Limb (tissue), 2 donors: ENCODE measurements at regions not wholly inside any gene's neighbourhood (a gene's known extent, or its start where the extent isn't known, plus 50 kb on each side); places are given as distances from the start of the nearest gene placed in this dataset.

ENCODE experiments used
- DNase-seq, 2 donors: peaks; one replicate each; pipeline ENCODE4 v3.0.0-alpha.2; 2016; ENCODE audit errors: extremely low spot score in 2 of 2

- DNase-seq: no peak
Measured at GRCh38 chr11:95327273-95327948, 96.4 kb upstream of the SESN3 start.

- DNase-seq: no peak
Measured at GRCh38 chr11:95325777-95326258, 94.8 kb upstream of the SESN3 start.

GRCh38 chr11:95324826-95325225 lies 93.8 kb upstream of the SESN3 start:
- no peak for DNase-seq

GRCh38 chr11:95322539-95322938 lies 91.5 kb upstream of the SESN3 start:
- DNase-seq: no peak

- DNase-seq: no peak
Measured at GRCh38 chr11:95318498-95318897, 87.5 kb upstream of the SESN3 start.

GRCh38 chr11:95308512-95309035 lies 77.6 kb upstream of the SESN3 start:
- no peak for DNase-seq

GRCh38 chr11:95307286-95307685 lies 76.3 kb upstream of the SESN3 start:
- no peak for DNase-seq

GRCh38 chr11:95306801-95307200 lies 75.8 kb upstream of the SESN3 start:
- DNase-seq: no peak

DNA sequence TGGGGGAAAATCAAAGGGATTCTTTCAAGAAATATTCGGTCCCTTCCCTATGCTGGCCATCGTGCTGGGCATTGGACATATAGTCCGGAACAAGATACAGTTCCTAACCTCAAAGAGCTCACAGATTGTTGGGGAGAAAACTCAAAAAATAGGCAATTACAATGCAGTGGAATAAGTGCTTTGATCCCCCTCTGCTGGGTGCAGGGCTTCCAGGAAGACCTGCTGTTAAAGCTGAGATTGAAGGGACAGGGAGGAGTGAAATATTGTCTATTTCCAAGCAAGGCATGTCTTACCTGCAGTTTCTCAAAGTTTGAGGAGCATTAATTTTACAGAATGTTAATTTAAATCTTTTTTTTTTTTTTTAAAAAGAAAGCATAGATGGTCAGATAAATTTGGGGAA lies 75.1 kb upstream of the SESN3 start:
- DNase-seq: no peak

DNA sequence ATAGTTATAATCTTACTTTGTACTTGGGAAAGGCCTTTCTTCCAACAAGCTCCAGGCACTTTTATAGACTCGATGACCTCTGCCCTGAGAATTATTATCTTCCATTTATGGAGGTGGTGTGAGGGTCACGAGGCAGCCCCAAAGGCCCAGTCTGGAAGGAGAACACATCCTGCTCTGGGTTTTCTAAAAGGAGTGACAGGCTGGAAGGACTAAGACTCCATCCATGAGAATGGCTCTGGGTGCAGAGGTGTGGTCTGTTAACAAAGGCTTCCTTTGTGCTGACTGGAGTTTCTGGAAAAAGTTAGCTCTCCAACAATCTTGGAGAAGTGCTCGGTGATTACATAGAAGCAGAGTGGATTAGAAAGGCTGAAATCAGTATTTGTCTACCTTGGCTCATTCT lies 74.7 kb upstream of the SESN3 start:
- DNase-seq: no peak

- no peak for DNase-seq
Measured at GRCh38 chr11:95304777-95305176, 73.8 kb upstream of the SESN3 start.

GRCh38 chr11:95302211-95302610 lies 71.2 kb upstream of the SESN3 start:
- no peak for DNase-seq

DNA sequence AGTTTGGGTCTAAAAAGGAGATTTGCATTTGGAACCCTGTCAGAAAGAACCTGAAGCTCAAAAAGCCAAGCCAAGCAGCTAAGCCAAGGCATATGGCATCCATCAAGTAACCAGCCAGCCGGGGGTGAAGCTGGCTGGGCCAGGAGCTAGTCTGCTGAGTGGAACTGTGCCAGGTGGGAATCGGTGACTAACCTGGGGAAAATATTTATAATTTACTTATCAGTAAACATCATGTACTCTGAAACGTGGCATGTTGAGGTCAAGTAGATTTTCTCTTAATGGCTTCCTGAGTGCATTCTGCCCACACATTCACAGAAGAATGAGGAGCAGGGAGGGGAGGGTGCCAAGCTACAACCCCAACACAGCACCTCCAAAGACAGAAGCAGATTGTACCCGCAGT lies 70.5 kb upstream of the SESN3 start:
- DNase-seq: no peak

DNA sequence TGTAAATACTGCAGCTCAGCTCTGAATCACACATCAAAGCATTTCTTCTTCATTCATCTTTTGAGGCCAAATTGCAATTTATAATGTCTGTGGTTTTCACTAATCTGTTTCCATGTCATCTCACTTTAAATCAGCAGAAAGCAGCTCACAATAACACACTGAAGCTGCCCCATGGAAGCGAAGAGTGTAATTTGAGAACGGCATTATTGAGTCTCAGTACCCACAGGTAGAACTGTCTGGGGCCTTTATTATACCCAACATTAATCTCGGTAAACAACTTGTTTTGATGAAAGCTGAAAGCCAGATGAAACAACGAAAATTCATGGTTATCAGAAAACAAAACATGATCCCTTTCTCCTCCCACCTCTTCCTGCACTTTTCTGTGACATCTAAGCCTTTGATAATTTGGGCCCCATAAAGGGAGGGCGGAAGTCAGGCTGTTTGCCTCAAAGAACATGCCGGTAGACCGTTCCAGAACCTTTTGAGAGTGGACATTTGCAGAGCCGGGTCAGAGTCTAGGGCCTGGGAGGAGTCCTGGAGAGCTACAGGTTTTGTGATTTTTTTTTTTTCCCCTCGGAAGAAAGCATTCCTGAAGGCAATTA lies 68.2 kb upstream of the SESN3 start:
- DNase-seq: no peak

- no peak for DNase-seq
Measured at GRCh38 chr11:95297680-95298452, 66.9 kb upstream of the SESN3 start.

DNA sequence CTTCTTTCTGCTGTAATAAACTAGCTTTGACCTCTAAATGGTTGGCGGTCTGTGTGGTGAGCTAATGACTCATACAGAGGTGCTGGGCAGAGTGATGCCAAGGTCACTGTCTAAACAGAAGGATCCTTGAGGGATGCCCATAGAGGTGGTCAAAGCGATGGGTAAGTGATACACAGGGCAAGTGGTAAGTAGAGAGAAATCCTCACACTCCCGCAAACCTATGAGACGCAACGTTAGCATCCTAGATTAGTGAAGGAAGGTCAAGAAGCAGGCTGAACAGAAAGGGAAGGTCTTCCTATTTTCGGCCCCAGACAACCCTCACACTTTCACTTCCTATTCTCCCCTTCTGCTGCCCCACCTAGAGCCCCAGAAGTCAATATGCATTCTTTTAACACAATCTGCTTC lies 65.6 kb upstream of the SESN3 start:
- no peak for DNase-seq

GRCh38 chr11:95296165-95296564 lies 65.2 kb upstream of the SESN3 start:
- DNase-seq: no peak

- DNase-seq: no peak
Measured at GRCh38 chr11:95295382-95296149, 64.6 kb upstream of the SESN3 start.

GRCh38 chr11:95294701-95295100 lies 63.7 kb upstream of the SESN3 start:
- no peak for DNase-seq

DNA sequence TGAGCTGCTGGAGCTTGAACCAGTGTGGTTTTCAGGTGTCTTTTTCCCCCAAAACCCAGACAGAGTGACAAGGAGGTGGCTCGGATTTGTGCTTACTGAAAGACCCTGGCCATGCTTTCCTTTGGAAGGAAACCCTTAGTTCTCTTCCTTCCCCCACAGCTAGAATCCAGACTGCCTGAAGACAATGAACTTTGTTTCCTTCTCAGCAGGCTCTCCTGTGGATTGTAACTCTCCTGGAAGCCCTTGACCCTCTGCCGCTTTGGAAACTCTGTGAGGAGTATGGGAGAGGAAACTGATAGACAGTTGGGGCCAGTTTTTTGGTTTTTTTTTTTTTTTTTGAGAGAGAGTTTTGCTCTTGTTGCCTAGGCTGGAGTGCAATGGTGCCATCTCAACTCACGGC lies 62.1 kb upstream of the SESN3 start:
- no peak for DNase-seq

DNA sequence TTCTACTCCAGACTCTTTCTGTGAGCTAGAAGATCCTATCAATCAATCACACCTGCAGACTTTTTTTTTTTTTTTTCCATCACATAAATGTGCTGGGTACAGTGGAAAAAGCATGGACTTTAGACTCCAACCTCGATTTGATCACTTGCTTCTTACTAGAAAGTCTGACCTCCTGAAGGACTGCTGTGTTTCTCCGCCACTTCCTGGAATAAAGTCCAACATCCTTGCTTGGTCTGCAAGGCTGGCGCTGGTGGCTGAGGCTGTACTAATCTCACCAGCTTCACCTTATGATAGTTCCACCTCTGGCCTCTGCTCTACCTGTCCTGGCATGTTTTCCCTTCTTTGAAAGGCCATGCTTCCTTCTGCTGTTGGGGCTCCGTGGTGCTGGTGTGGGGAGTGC lies 60.9 kb upstream of the SESN3 start:
- DNase-seq: no peak
